RWPE2 (cell line): ENCODE measurements at regions not wholly inside any gene's neighbourhood (a gene's known extent, or its start where the extent isn't known, plus 50 kb on each side); places are given as distances from the start of the nearest gene placed in this dataset.

Experiments used
- ATAC-seq: fragments of 200-7000 bp; cut with Tn5 transposase; 3 replicates; pipeline ENCODE4 v1.9.1; 2021; ENCODE audit warnings: low read depth
- DNase-seq: peaks from one replicate; pipeline ENCODE4 v3.0.0-alpha.2; 2020; ENCODE audit warnings: low spot score
- H3K27ac ChIP-seq: fragments of 450-650 bp; 2 replicates; pipeline ENCODE4 v1.5.1; 2017; ENCODE audit warnings: mild to moderate bottlenecking; ENCODE audit not compliant: poor library complexity, severe bottlenecking
- H3K27me3 ChIP-seq: fragments of 250-450 bp; sonication (Bioruptor Pico); 2 replicates; pipeline ENCODE4 v1.5.1; 2021; ENCODE audit warnings: mild to moderate bottlenecking, moderate library complexity; ENCODE audit not compliant: insufficient read depth, poor library complexity, severe bottlenecking
- H3K36me3 ChIP-seq: fragments of 250-450 bp; sonication (Bioruptor Pico); 2 replicates; pipeline ENCODE4 v1.5.1; 2020; ENCODE audit warnings: low read depth, mild to moderate bottlenecking, moderate library complexity
- H3K4me1 ChIP-seq: fragments of 250-450 bp; sonication (Bioruptor Pico); 2 replicates; pipeline ENCODE4 v1.5.1; 2021; ENCODE audit warnings: mild to moderate bottlenecking, moderate library complexity; ENCODE audit not compliant: insufficient read depth, poor library complexity, severe bottlenecking
- H3K4me3 ChIP-seq: fragments of 250-450 bp; sonication (Bioruptor Pico); 2 replicates; pipeline ENCODE4 v1.5.1; 2021; ENCODE audit warnings: mild to moderate bottlenecking, moderate library complexity; ENCODE audit not compliant: severe bottlenecking
- H3K9me3 ChIP-seq: fragments of 250-450 bp; sonication (Bioruptor Pico); 2 replicates; pipeline ENCODE4 v1.5.1; 2021; ENCODE audit warnings: mild to moderate bottlenecking, moderate library complexity; ENCODE audit not compliant: severe bottlenecking
- TF ChIP-seq, protein P1 (sequence below): fragments of 450-650 bp; IDR thresholded peaks from one replicate; pipeline ENCODE4 v1.5.1; 2017; ENCODE audit warnings: mild to moderate bottlenecking, moderate library complexity; ENCODE audit not compliant: poor library complexity, severe bottlenecking

DNA sequence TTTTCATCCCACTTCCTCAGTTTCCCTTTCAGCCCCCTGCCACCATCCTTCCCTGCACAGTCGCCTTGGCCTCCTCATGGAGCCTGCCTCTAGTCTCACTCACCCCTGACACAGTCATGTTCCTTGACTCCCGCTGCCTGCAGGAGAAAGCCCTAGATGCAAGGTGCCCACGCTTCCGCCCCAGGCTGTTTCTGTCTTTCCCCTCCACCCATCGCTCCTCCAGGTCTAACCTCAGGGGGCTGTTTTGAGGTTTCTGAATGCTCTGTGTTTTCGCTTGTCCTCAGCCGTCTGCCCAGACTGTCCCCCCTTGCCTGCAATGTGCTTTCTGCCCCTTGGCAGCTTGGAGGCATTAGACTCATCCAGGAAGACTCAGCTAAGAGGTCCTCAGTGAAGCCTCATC lies 89.9 kb downstream of the EMX2 start:
- no peaks in the 10 kb centered on the region for H3K4me1 ChIP-seq
- H3K36me3 ChIP-seq, result no peaks in the 10 kb centered on the region
- TF ChIP-seq, protein P1, sequence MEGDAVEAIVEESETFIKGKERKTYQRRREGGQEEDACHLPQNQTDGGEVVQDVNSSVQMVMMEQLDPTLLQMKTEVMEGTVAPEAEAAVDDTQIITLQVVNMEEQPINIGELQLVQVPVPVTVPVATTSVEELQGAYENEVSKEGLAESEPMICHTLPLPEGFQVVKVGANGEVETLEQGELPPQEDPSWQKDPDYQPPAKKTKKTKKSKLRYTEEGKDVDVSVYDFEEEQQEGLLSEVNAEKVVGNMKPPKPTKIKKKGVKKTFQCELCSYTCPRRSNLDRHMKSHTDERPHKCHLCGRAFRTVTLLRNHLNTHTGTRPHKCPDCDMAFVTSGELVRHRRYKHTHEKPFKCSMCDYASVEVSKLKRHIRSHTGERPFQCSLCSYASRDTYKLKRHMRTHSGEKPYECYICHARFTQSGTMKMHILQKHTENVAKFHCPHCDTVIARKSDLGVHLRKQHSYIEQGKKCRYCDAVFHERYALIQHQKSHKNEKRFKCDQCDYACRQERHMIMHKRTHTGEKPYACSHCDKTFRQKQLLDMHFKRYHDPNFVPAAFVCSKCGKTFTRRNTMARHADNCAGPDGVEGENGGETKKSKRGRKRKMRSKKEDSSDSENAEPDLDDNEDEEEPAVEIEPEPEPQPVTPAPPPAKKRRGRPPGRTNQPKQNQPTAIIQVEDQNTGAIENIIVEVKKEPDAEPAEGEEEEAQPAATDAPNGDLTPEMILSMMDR, result no peak

DNA sequence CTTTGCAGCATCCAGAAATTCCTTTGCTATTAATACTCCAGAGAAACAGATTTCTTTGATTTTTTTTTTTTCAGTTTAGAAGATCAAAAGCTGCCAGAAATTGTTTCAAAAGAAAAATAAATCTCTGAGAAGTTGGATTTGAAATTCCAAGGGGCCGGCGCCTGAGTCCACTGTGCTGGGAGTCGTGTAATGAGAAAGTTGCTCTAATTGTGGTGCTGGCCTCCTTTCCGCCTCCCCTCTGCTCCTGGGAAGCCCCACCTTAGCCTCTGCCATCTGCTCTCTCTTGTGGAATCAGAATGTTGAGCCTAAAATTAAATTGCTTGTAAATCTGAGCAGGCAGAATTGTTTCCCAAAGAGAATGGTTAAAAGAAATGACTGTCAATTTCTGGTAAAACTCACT lies 93.3 kb downstream of the EMX2 start:
- Histone ChIP-seq H3K27me3 (peaks cover 26% of the 10 kb centered on the region), H3K4me3 (no peak overlapping the region), H3K9me3 (no peaks in the 10 kb centered on the region), H3K36me3 (no peaks in the 10 kb centered on the region), H3K27ac (no peak overlapping the region), H3K4me1 (no peaks in the 10 kb centered on the region)
- TF ChIP-seq, protein P1, result no peak
- no peak for ATAC-seq
- DNase-seq, result no peak

More for the DNA sequence above, 89.9 kb downstream of the EMX2 start:
- Histone ChIP-seq H3K27me3 (no peaks in the 10 kb centered on the region), H3K4me3 (no peak overlapping the region), H3K27ac (no peak overlapping the region), H3K9me3 (no peaks in the 10 kb centered on the region)
- no peak for ATAC-seq
- no peak for DNase-seq

DNA sequence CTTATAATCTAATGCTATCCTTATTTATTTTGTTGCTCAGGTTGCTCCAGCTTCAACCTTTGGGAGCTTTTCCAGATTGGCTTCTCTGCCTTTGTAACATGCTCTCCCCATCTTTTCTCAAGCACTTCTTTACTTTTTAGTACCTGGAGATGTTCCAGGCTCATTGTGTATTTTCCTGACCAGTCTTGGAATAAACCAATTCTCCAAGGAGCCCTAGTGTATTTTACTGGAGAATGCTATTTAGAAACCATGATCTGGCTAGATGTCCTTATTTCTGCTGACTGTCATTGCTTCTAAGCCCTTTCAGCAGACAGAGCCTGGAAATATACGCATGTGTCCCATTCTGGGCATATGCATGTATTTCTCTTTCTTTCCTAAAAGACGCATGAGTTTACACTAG lies 95.7 kb downstream of the EMX2 start:
- Histone ChIP-seq H3K36me3 (no peaks in the 10 kb centered on the region), H3K27me3 (peaks cover 39% of the 10 kb centered on the region), H3K27ac (no peak overlapping the region), H3K9me3 (no peaks in the 10 kb centered on the region), H3K4me3 (no peak overlapping the region), H3K4me1 (no peaks in the 10 kb centered on the region)
- DNase-seq (no peak), ATAC-seq (no peak)
- TF ChIP-seq, protein P1, result no peak

DNA sequence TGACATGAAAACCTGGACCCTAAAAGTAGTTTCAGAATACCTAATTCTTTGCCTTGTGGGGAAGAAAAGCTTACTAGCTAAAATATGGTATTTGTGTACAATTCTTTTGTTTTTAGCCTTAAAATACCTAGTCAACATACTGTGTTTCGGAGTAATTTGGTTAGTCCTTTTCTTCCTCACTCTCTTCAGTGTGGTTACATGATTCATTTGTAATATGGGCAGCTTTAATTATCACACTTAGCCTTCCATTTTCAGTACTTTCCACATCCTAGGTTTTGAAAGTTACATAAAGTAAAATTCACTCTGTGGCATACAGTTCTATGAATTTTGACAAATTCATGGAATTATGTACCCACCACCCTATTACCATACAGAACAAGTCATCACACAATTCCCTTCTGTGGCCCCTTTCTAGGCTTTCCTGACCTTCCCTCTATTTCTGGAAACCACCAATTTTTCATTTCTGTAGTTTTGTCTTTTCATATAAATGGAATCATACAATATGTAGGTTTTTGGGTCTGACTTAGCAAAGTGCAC lies 96.2 kb downstream of the EMX2 start:
- Histone ChIP-seq H3K36me3 (no peaks in the 10 kb centered on the region), H3K4me1 (no peaks in the 10 kb centered on the region), H3K27me3 (peaks cover 44% of the 10 kb centered on the region), H3K4me3 (no peak overlapping the region), H3K9me3 (no peaks in the 10 kb centered on the region), H3K27ac (no peak overlapping the region)
- TF ChIP-seq, protein P1, result no peak
- DNase-seq (no peak), ATAC-seq (no peak)

DNA sequence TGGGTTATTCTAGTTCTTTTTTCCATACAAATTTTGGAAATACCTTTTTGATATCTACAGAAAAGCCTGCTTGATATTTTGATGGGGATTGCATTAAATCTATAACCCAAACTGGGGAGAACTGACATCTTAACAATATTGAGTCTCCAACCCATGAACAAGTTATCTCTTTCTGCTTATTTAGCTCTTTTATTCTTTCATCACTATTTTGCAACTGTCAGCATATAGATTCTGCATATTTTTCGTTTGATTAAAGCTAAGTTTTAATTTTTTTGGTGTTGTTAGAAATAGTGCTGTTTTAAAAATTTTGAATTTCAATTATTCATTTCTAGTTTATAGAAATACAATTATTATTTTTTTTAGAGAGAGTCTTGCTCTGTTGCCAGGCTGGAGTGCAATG lies 97.9 kb downstream of the EMX2 start:
- no peak for ATAC-seq
- H3K4me1 ChIP-seq, result no peaks in the 10 kb centered on the region
- TF ChIP-seq, protein P1, result no peak
- H3K27ac ChIP-seq, result no peak overlapping the region
- no peaks in the 10 kb centered on the region for H3K36me3 ChIP-seq
- H3K27me3 ChIP-seq, result peaks cover 51% of the 10 kb centered on the region
- DNase-seq, result no peak
- no peak overlapping the region for H3K4me3 ChIP-seq
- no peaks in the 10 kb centered on the region for H3K9me3 ChIP-seq
